ENCODE measurements at regions not wholly inside any gene's neighbourhood (a gene's known extent, or its start where the extent isn't known, plus 50 kb on each side); places are given as distances from the start of the nearest gene placed in this dataset.

- Mint-ChIP-seq H3K4me3 (no peak overlapping the region), H3K27me3 (no peaks in the 10 kb centered on the region), H3K9me3 (no peaks in the 10 kb centered on the region), H3K4me1 (ENCODE audit: low read depth) (peaks cover 21% of the 10 kb centered on the region), H3K27ac (no peak overlapping the region), H3K36me3 (ENCODE audit: low read depth) (no peaks in the 10 kb centered on the region)
- intact Hi-C loops (cut with DNase I, micrococcal nuclease), result no loop called here
- TF ChIP-seq, protein P1, sequence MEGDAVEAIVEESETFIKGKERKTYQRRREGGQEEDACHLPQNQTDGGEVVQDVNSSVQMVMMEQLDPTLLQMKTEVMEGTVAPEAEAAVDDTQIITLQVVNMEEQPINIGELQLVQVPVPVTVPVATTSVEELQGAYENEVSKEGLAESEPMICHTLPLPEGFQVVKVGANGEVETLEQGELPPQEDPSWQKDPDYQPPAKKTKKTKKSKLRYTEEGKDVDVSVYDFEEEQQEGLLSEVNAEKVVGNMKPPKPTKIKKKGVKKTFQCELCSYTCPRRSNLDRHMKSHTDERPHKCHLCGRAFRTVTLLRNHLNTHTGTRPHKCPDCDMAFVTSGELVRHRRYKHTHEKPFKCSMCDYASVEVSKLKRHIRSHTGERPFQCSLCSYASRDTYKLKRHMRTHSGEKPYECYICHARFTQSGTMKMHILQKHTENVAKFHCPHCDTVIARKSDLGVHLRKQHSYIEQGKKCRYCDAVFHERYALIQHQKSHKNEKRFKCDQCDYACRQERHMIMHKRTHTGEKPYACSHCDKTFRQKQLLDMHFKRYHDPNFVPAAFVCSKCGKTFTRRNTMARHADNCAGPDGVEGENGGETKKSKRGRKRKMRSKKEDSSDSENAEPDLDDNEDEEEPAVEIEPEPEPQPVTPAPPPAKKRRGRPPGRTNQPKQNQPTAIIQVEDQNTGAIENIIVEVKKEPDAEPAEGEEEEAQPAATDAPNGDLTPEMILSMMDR (IDR thresholded peaks at IDR 0.05), result no peak
- no peak for ATAC-seq (ENCODE audit: poor library complexity)
- Histone ChIP-seq H3K36me3 (ENCODE audit: insufficient read depth, low read length) (no peaks in the 10 kb centered on the region), H3K4me1 (ENCODE audit: insufficient read depth, low read length) (peaks cover 6% of the 10 kb centered on the region), H3K27ac (ENCODE audit: low read depth in 1 of 2, low read length in 2 of 2) (no peak overlapping the region), H3K27me3 (ENCODE audit: control insufficient read depth in 1 of 2, insufficient read depth in 2 of 2, low read length in 2 of 2) (no peaks in the 10 kb centered on the region), H3K4me3 (ENCODE audit: low read length) (no peak overlapping the region), H3K9me3 (ENCODE audit: control insufficient read depth in 1 of 2, insufficient read depth in 1 of 2, low read length in 2 of 2) (no peaks in the 10 kb centered on the region)
- no peak for DNase-seq
- POLR2A ChIA-PET, result interaction anchor here (1.0 kb wide), 1 partner anchor 81 kb away, joined by 4 read pairs; no protein-coding TSS in a partner anchor
- CTCF ChIA-PET, result no interaction called here
Observed at GRCh38 chr4:38581426-38582106, 82.4 kb upstream of the KLF3 start.

DNA sequence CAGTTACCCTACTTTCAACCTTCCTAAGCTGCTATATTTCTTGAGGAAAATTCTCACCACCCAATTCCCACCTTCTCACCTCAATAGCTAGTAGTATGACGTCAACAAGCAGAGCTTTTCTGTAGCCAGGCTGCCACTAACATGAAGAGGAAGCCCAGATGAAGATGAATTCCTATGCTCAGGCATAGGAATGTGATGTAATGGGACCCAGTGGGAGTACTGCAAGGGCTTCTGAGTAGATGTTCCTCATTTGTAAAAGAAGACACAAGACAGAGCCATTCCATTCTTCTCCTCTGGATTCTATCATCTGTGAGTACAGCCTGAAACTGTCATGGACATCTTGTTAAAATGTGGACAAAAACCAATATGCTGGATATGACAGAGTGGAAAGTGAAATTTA lies 81.6 kb upstream of the KLF3 start:
- intact Hi-C loops (cut with DNase I, micrococcal nuclease), result no loop called here
- no peak overlapping the region for H3K27ac Mint-ChIP-seq
- no peak for ATAC-seq (ENCODE audit: poor library complexity)

DNA sequence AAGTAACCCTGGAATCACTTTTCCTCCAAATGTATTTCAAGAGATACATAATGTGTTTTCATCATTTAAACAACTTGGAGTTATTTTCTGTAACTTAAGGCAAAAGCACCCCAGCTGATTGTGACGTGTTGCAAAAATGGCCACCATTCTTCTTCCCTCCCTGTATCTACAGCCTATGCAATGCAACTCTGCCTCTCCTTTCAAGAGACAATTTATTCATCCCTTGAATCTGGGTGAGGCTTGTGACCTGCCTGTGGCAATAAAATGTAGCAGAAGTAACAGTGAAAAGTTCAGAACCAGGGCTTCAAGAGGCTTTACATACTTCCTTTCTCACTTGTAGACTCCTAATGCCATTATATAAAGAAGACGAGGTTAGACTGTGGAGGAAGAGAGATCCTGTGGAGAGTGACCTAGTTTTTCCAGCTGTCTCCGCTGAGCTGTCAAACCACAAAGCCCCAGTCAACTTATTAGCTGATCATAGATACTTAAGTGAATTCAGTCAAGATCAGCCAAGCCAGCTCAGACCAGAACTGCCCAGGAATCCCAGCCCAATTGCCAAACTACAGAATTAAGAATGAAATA lies 81.0 kb upstream of the KLF3 start:
- Histone ChIP-seq H3K9me3 (ENCODE audit: control insufficient read depth in 1 of 2, insufficient read depth in 1 of 2, low read length in 2 of 2) (no peaks in the 10 kb centered on the region), H3K36me3 (ENCODE audit: insufficient read depth, low read length) (no peaks in the 10 kb centered on the region), H3K4me3 (ENCODE audit: low read length) (no peak overlapping the region), H3K4me1 (ENCODE audit: insufficient read depth, low read length) (peaks cover 6% of the 10 kb centered on the region), H3K27ac (ENCODE audit: low read depth in 1 of 2, low read length in 2 of 2) (peak overlapping the region in 1 of 2 donors; percentile 12), H3K27me3 (ENCODE audit: control insufficient read depth in 1 of 2, insufficient read depth in 2 of 2, low read length in 2 of 2) (no peaks in the 10 kb centered on the region)
- Mint-ChIP-seq H3K4me1 (ENCODE audit: low read depth) (peaks cover 21% of the 10 kb centered on the region), H3K9me3 (no peaks in the 10 kb centered on the region), H3K4me3 (no peak overlapping the region), H3K27ac (peak overlapping the region; percentile 3), H3K36me3 (ENCODE audit: low read depth) (no peaks in the 10 kb centered on the region), H3K27me3 (no peaks in the 10 kb centered on the region)
- intact Hi-C loops (cut with DNase I, micrococcal nuclease), result no loop called here
- CTCF ChIA-PET, result no interaction called here
- DNase-seq (peak in 4 of 14 experiments; percentile 15 to 59 (median 38)), ATAC-seq (ENCODE audit: poor library complexity) (peak; percentile 26)
- TF ChIP-seq, protein P1 (IDR thresholded peaks at IDR 0.05), result no peak
- POLR2A ChIA-PET, result interaction anchor here (0.6 kb wide), 1 partner anchor 264 kb away, joined by 3 read pairs; no protein-coding TSS in a partner anchor

More for the DNA sequence above, 81.6 kb upstream of the KLF3 start:
- Mint-ChIP-seq H3K4me1 (ENCODE audit: low read depth) (peaks cover 21% of the 10 kb centered on the region), H3K36me3 (ENCODE audit: low read depth) (no peaks in the 10 kb centered on the region), H3K9me3 (no peaks in the 10 kb centered on the region), H3K4me3 (no peak overlapping the region), H3K27me3 (no peaks in the 10 kb centered on the region)
- Histone ChIP-seq H3K4me3 (ENCODE audit: low read length) (no peak overlapping the region), H3K27ac (ENCODE audit: low read depth in 1 of 2, low read length in 2 of 2) (no peak overlapping the region), H3K9me3 (ENCODE audit: control insufficient read depth in 1 of 2, insufficient read depth in 1 of 2, low read length in 2 of 2) (no peaks in the 10 kb centered on the region), H3K4me1 (ENCODE audit: insufficient read depth, low read length) (peaks cover 6% of the 10 kb centered on the region), H3K36me3 (ENCODE audit: insufficient read depth, low read length) (no peaks in the 10 kb centered on the region), H3K27me3 (ENCODE audit: control insufficient read depth in 1 of 2, insufficient read depth in 2 of 2, low read length in 2 of 2) (no peaks in the 10 kb centered on the region)
- ChIA-PET CTCF (no interaction called here), POLR2A (interaction anchor here (0.6 kb wide), 1 partner anchor 263 kb away, joined by 3 read pairs; no protein-coding TSS in a partner anchor)
- DNase-seq, result no peak
- TF ChIP-seq, protein P1 (IDR thresholded peaks at IDR 0.05), result no peak
